ENCODE measurements at regions not wholly inside any gene's neighbourhood (a gene's known extent, or its start where the extent isn't known, plus 50 kb on each side); places are given as distances from the start of the nearest gene placed in this dataset.

DNA sequence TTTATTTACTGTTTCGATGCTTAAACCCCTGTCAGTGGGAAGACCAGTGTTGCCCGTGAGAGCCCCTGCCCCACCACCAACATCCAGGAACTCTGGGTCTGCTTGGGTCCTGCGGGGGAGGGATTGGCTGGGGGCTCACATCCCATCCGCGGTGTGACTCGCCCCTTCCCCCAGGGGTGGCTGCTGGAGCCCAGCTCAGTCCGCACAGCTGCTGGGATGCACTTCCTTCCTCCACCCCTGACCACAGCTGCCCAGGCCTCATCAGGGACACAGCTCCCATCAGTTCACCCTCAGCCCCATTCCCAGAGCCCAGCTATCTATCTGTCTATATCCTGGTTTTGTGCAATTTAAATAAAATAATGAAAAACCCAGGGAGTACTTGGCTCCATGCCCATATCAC is 54.5 kb downstream of the JAKMIP3 start:
- intact Hi-C loops (cut with micrococcal nuclease; ENCODE audit: unreplicated experiment), result no loop called here
- CTCF ChIA-PET, result no interaction called here
- POLR2A ChIA-PET, result no interaction called here

DNA sequence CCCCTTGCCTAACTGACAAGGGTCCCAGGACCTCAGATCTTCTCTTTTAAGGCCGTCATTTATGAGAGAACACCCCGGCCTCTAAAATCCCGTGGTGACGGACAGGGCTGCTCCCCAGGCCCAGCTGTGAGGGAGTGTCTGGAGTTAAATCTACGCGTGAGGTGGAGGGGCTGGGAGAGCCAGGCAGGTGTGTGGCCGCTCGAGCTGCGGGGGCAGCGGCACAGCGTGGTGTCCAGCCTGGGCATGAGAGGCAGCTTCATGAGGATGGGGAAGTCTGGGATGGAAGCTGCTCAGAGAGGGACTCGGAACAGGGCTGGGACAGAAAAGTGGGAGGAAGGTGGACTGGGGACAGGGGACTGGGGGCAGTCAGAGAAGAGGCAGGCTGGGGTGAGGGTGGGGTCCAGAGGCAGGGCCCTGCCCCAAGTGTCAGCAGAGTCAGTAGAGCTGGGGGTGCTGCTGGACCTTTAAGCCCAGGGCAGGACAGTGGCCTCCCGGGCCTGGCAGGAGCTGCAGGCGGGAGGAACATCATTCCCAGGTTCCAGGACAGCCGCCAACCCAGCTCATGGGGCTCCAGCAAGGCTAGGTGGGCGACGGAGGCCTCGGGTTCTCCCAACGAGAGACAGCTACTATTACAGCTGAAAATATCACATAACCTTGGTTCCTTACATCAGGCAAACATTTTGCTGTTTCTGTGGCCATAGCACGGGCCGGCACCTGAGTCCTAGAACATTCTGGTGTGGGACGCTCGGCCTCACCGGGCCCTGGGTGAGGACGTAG is 55.2 kb downstream of the JAKMIP3 start:
- CTCF ChIA-PET, result interaction anchor here (1.2 kb wide), 1 partner anchor 21 kb away, joined by 3 read pairs; no protein-coding TSS in a partner anchor

More for the DNA sequence above, 54.5 kb downstream of the JAKMIP3 start:
- Histone ChIP-seq H3K36me3 (ENCODE audit: control insufficient read depth, insufficient read depth, low read length) (no peaks in the 10 kb centered on the region), H3K4me1 (ENCODE audit: control insufficient read depth, insufficient read depth, low read length) (no peaks in the 10 kb centered on the region), H3K4me3 (ENCODE audit: low read depth in 2 of 2, low read length in 2 of 2) (no peak overlapping the region), H3K27ac (ENCODE audit: low read length) (no peak overlapping the region), H3K9me3 (ENCODE audit: control insufficient read depth, insufficient read depth, low read depth, low read length) (no peaks in the 10 kb centered on the region), H3K27me3 (ENCODE audit: control insufficient read depth, insufficient read depth, low read length) (no peaks in the 10 kb centered on the region)
- DNase-seq (ENCODE audit: low read depth, low spot score), result no peak
- ATAC-seq, result no peak
- TF ChIP-seq TCF7L2 (IDR thresholded peaks at IDR 0.05; ENCODE audit: low read depth, low read length) (no peak), POLR2AphosphoS5 (IDR thresholded peaks at IDR 0.05; ENCODE audit: low read depth, low read length) (no peak), SIN3A (IDR thresholded peaks at IDR 0.05; ENCODE audit: borderline replicate concordance, insufficient read depth, low read depth, low read length) (no peak)
- TF ChIP-seq, protein P1, sequence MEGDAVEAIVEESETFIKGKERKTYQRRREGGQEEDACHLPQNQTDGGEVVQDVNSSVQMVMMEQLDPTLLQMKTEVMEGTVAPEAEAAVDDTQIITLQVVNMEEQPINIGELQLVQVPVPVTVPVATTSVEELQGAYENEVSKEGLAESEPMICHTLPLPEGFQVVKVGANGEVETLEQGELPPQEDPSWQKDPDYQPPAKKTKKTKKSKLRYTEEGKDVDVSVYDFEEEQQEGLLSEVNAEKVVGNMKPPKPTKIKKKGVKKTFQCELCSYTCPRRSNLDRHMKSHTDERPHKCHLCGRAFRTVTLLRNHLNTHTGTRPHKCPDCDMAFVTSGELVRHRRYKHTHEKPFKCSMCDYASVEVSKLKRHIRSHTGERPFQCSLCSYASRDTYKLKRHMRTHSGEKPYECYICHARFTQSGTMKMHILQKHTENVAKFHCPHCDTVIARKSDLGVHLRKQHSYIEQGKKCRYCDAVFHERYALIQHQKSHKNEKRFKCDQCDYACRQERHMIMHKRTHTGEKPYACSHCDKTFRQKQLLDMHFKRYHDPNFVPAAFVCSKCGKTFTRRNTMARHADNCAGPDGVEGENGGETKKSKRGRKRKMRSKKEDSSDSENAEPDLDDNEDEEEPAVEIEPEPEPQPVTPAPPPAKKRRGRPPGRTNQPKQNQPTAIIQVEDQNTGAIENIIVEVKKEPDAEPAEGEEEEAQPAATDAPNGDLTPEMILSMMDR (IDR thresholded peaks at IDR 0.05), result no peak
- TF ChIP-seq, protein P2, sequence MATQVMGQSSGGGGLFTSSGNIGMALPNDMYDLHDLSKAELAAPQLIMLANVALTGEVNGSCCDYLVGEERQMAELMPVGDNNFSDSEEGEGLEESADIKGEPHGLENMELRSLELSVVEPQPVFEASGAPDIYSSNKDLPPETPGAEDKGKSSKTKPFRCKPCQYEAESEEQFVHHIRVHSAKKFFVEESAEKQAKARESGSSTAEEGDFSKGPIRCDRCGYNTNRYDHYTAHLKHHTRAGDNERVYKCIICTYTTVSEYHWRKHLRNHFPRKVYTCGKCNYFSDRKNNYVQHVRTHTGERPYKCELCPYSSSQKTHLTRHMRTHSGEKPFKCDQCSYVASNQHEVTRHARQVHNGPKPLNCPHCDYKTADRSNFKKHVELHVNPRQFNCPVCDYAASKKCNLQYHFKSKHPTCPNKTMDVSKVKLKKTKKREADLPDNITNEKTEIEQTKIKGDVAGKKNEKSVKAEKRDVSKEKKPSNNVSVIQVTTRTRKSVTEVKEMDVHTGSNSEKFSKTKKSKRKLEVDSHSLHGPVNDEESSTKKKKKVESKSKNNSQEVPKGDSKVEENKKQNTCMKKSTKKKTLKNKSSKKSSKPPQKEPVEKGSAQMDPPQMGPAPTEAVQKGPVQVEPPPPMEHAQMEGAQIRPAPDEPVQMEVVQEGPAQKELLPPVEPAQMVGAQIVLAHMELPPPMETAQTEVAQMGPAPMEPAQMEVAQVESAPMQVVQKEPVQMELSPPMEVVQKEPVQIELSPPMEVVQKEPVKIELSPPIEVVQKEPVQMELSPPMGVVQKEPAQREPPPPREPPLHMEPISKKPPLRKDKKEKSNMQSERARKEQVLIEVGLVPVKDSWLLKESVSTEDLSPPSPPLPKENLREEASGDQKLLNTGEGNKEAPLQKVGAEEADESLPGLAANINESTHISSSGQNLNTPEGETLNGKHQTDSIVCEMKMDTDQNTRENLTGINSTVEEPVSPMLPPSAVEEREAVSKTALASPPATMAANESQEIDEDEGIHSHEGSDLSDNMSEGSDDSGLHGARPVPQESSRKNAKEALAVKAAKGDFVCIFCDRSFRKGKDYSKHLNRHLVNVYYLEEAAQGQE (IDR thresholded peaks at IDR 0.05; ENCODE audit: insufficient read depth in 1 of 2, low read depth in 2 of 2, low read length in 1 of 2), result no peak
- in situ Hi-C loops (cut with HindIII; ENCODE audit: low pct_unique_long_range_greater_than_20kb, low sequenced_read_pairs), result no loop called here
- BruUV-seq (replicated peaks), result no TSS peak

More for the DNA sequence above, 55.2 kb downstream of the JAKMIP3 start:
- TF ChIP-seq, protein P2 (IDR thresholded peaks at IDR 0.05; ENCODE audit: insufficient read depth in 1 of 2, low read depth in 2 of 2, low read length in 1 of 2), result no peak
- TF ChIP-seq SIN3A (IDR thresholded peaks at IDR 0.05; ENCODE audit: borderline replicate concordance, insufficient read depth, low read depth, low read length) (no peak), TCF7L2 (IDR thresholded peaks at IDR 0.05; ENCODE audit: low read depth, low read length) (no peak), POLR2AphosphoS5 (IDR thresholded peaks at IDR 0.05; ENCODE audit: low read depth, low read length) (no peak)
- TF ChIP-seq, protein P1 (IDR thresholded peaks at IDR 0.05), result no peak
- ATAC-seq (no peak), DNase-seq (ENCODE audit: low read depth, low spot score) (no peak)
- no peaks in the 10 kb centered on the region for H3K27me3 ChIP-seq (ENCODE audit: control insufficient read depth, insufficient read depth, low read length)
- BruUV-seq (replicated peaks), result no TSS peak
- no peak overlapping the region for H3K27ac ChIP-seq (ENCODE audit: low read length)
- H3K9me3 ChIP-seq (ENCODE audit: control insufficient read depth, insufficient read depth, low read depth, low read length), result no peaks in the 10 kb centered on the region
- intact Hi-C loops (cut with micrococcal nuclease; ENCODE audit: unreplicated experiment), result no loop called here
- POLR2A ChIA-PET, result no interaction called here
- no peak overlapping the region for H3K4me3 ChIP-seq (ENCODE audit: low read depth in 2 of 2, low read length in 2 of 2)
- no peaks in the 10 kb centered on the region for H3K36me3 ChIP-seq (ENCODE audit: control insufficient read depth, insufficient read depth, low read length)
- in situ Hi-C loops (cut with HindIII; ENCODE audit: low pct_unique_long_range_greater_than_20kb, low sequenced_read_pairs), result no loop called here
- H3K4me1 ChIP-seq (ENCODE audit: control insufficient read depth, insufficient read depth, low read length), result no peaks in the 10 kb centered on the region

All from Panc1 (cell line).